ENCODE measurements at regions not wholly inside any gene's neighbourhood (a gene's known extent, or its start where the extent isn't known, plus 50 kb on each side); places are given as distances from the start of the nearest gene placed in this dataset.

- DNase-seq (ENCODE audit: extremely low read depth in 1 of 11, low read depth in 9 of 11, low spot score in 4 of 11) = no peak
Observed at GRCh38 chr5:56511326-56511841, 278.3 kb upstream of the ANKRD55 start.

GRCh38 chr5:56508249-56508648 is 275.1 kb upstream of the ANKRD55 start:
- no peak for DNase-seq (ENCODE audit: extremely low read depth in 1 of 11, low read depth in 9 of 11, low spot score in 4 of 11)

GRCh38 chr5:56507351-56507930 is 274.3 kb upstream of the ANKRD55 start:
- DNase-seq (ENCODE audit: extremely low read depth in 1 of 11, low read depth in 9 of 11, low spot score in 4 of 11) = no peak

- no peak for DNase-seq (ENCODE audit: extremely low read depth in 1 of 11, low read depth in 9 of 11, low spot score in 4 of 11)
Observed at GRCh38 chr5:56506211-56506965, 273.3 kb upstream of the ANKRD55 start.

- DNase-seq (ENCODE audit: extremely low read depth in 1 of 11, low read depth in 9 of 11, low spot score in 4 of 11) = no peak
Observed at GRCh38 chr5:56503929-56504328, 270.8 kb upstream of the ANKRD55 start.

- DNase-seq (ENCODE audit: extremely low read depth in 1 of 11, low read depth in 9 of 11, low spot score in 4 of 11) = no peak
Observed at GRCh38 chr5:56501781-56502557, 268.8 kb upstream of the ANKRD55 start.

- no peak for DNase-seq (ENCODE audit: extremely low read depth in 1 of 11, low read depth in 9 of 11, low spot score in 4 of 11)
Observed at GRCh38 chr5:56499901-56500300, 266.8 kb upstream of the ANKRD55 start.

GRCh38 chr5:56499491-56499890 is 266.4 kb upstream of the ANKRD55 start:
- no peak for DNase-seq (ENCODE audit: extremely low read depth in 1 of 11, low read depth in 9 of 11, low spot score in 4 of 11)

GRCh38 chr5:56498759-56499395 is 265.7 kb upstream of the ANKRD55 start:
- no peak for DNase-seq (ENCODE audit: extremely low read depth in 1 of 11, low read depth in 9 of 11, low spot score in 4 of 11)

- DNase-seq (ENCODE audit: extremely low read depth in 1 of 11, low read depth in 9 of 11, low spot score in 4 of 11) = no peak
Observed at GRCh38 chr5:56496581-56497063, 263.5 kb upstream of the ANKRD55 start.

- no peak for DNase-seq (ENCODE audit: extremely low read depth in 1 of 11, low read depth in 9 of 11, low spot score in 4 of 11)
Observed at GRCh38 chr5:56494300-56494731, 261.2 kb upstream of the ANKRD55 start.

GRCh38 chr5:56493766-56494165 is 260.6 kb upstream of the ANKRD55 start:
- no peak for DNase-seq (ENCODE audit: extremely low read depth in 1 of 11, low read depth in 9 of 11, low spot score in 4 of 11)

GRCh38 chr5:56493308-56493707 is 260.2 kb upstream of the ANKRD55 start:
- no peak for DNase-seq (ENCODE audit: extremely low read depth in 1 of 11, low read depth in 9 of 11, low spot score in 4 of 11)

- DNase-seq (ENCODE audit: extremely low read depth in 1 of 11, low read depth in 9 of 11, low spot score in 4 of 11) = no peak
Observed at GRCh38 chr5:56492812-56493211, 259.7 kb upstream of the ANKRD55 start.

- no peak for DNase-seq (ENCODE audit: extremely low read depth in 1 of 11, low read depth in 9 of 11, low spot score in 4 of 11)
Observed at GRCh38 chr5:56490971-56491468, 257.9 kb upstream of the ANKRD55 start.

- DNase-seq (ENCODE audit: extremely low read depth in 1 of 11, low read depth in 9 of 11, low spot score in 4 of 11) = no peak
Observed at GRCh38 chr5:56489272-56489671, 256.1 kb upstream of the ANKRD55 start.

- DNase-seq (ENCODE audit: extremely low read depth in 1 of 11, low read depth in 9 of 11, low spot score in 4 of 11) = no peak
Observed at GRCh38 chr5:56487528-56488115, 254.5 kb upstream of the ANKRD55 start.

- no peak for DNase-seq (ENCODE audit: extremely low read depth in 1 of 11, low read depth in 9 of 11, low spot score in 4 of 11)
Observed at GRCh38 chr5:56482363-56482762, 249.2 kb upstream of the ANKRD55 start.
